Vagina (tissue), 2 donors: ENCODE measurements at regions not wholly inside any gene's neighbourhood (a gene's known extent, or its start where the extent isn't known, plus 50 kb on each side); places are given as distances from the start of the nearest gene placed in this dataset.

Source experiments
- DNase-seq, 2 donors: peaks; one replicate each; pipeline ENCODE4 v3.0.0-alpha.2; 2017; ENCODE audit errors: extremely low spot score in 2 of 2
- H3K27ac ChIP-seq: fragments of 200-600 bp; sonication (generic); one replicate; pipeline ENCODE4 v1.5.1; 2019
- H3K27me3 ChIP-seq: fragments of 200-600 bp; sonication (generic); one replicate; pipeline ENCODE4 v1.5.1; 2019
- H3K36me3 ChIP-seq, 2 donors: fragments of 200-600 bp; sonication (generic); one replicate each; pipeline ENCODE4 v1.5.1; 2017 to 2019
- H3K4me1 ChIP-seq: fragments of 200-600 bp; sonication (generic); one replicate; pipeline ENCODE4 v1.5.1; 2019
- H3K4me3 ChIP-seq, 2 donors: fragments of 200-600 bp; sonication (generic); 1 replicate in 1 of 2; 2 replicates in 1 of 2; pipeline ENCODE4 v1.5.1; 2016 to 2019
- H3K9me3 ChIP-seq: fragments of 200-600 bp; sonication (generic); one replicate; pipeline ENCODE4 v1.5.1; 2019
- CTCF ChIP-seq, 3 experiments: fragments of 450-650 bp in 2 of 3; fragments of 200-600 bp in 1 of 3; sonication (generic) in 1 of 3; IDR thresholded peaks; one replicate each; pipeline ENCODE4 v1.5.1; 2017 to 2019; ENCODE audit warnings: antibody characterized with exemption in 3 of 3, mild to moderate bottlenecking in 2 of 3, moderate library complexity in 2 of 3
- POLR2A ChIP-seq, 2 donors: fragments of 450-650 bp; IDR thresholded peaks; one replicate each; pipeline ENCODE4 v1.6.1; 2017; ENCODE audit warnings: antibody characterized with exemption in 2 of 2, mild to moderate bottlenecking in 2 of 2, moderate library complexity in 2 of 2
- POLR2AphosphoS5 ChIP-seq, 2 donors: sonication (generic); formaldehyde crosslinking; IDR thresholded peaks; one replicate each; pipeline ENCODE4 v1.9.0; 2017; ENCODE audit warnings: antibody characterized with exemption in 2 of 2, mild to moderate bottlenecking in 2 of 2, low read depth in 1 of 2; ENCODE audit not compliant: insufficient read depth in 1 of 2
- intact Hi-C: fragments of 100-400 bp; cut with DNase I; formaldehyde crosslinking; loops from one replicate; pipeline ENCODE4 v1.15.1; 2023

GRCh38 chr13:69623973-69624372, 483.7 kb upstream of the ATXN8OS start:
- Histone ChIP-seq H3K9me3 (no peaks in the 10 kb centered on the region), H3K27ac (no peak overlapping the region), H3K27me3 (no peaks in the 10 kb centered on the region), H3K4me3 (no peak overlapping the region), H3K4me1 (no peaks in the 10 kb centered on the region), H3K36me3 (no peaks in the 10 kb centered on the region)
- TF ChIP-seq POLR2A (IDR thresholded peaks at IDR 0.05) (no peak), POLR2AphosphoS5 (IDR thresholded peaks at IDR 0.05; ENCODE audit: insufficient read depth in 1 of 2, low read depth in 1 of 2) (no peak), CTCF (IDR thresholded peaks at IDR 0.05) (no peak)
- no peak for DNase-seq
- intact Hi-C loops, result no loop called here

DNA sequence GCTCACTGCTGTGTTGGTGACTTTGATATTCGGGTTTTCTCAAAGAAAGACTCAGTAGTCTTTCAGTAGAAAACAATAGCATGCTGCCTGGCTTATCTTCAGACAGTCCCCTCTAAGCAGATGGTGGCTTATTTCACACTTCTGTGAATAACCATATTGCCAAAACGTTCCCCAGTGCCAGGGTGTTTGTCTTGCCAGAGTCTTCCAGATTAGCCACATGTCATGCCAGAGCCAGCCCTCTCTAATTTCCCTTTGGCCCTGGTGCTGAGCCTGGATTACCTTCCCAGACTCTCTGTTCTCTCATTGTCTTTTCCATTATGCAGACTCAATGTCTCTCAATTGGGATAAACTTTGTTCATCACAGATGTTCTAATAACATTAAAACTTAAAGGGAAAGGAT, 488.0 kb upstream of the ATXN8OS start:
- intact Hi-C loops, result no loop called here
- Histone ChIP-seq H3K4me1 (no peaks in the 10 kb centered on the region), H3K27ac (no peak overlapping the region), H3K36me3 (no peaks in the 10 kb centered on the region), H3K9me3 (no peaks in the 10 kb centered on the region), H3K4me3 (no peak overlapping the region), H3K27me3 (no peaks in the 10 kb centered on the region)
- no peak for TF ChIP-seq POLR2A (IDR thresholded peaks at IDR 0.05)
- TF ChIP-seq POLR2AphosphoS5 (IDR thresholded peaks at IDR 0.05; ENCODE audit: insufficient read depth in 1 of 2, low read depth in 1 of 2), result no peak
- TF ChIP-seq CTCF (IDR thresholded peaks at IDR 0.05), result no peak
- DNase-seq, result no peak

GRCh38 chr13:69618838-69619237, 488.8 kb upstream of the ATXN8OS start:
- Histone ChIP-seq H3K4me1 (no peaks in the 10 kb centered on the region), H3K36me3 (no peaks in the 10 kb centered on the region), H3K27ac (no peak overlapping the region), H3K4me3 (no peak overlapping the region), H3K9me3 (no peaks in the 10 kb centered on the region), H3K27me3 (no peaks in the 10 kb centered on the region)
- DNase-seq, result no peak
- no peak for TF ChIP-seq CTCF (IDR thresholded peaks at IDR 0.05)
- no peak for TF ChIP-seq POLR2A (IDR thresholded peaks at IDR 0.05)
- no peak for TF ChIP-seq POLR2AphosphoS5 (IDR thresholded peaks at IDR 0.05; ENCODE audit: insufficient read depth in 1 of 2, low read depth in 1 of 2)
- intact Hi-C loops, result no loop called here

GRCh38 chr13:69618393-69618792, 489.2 kb upstream of the ATXN8OS start:
- Histone ChIP-seq H3K4me3 (no peak overlapping the region), H3K27ac (no peak overlapping the region), H3K9me3 (no peaks in the 10 kb centered on the region), H3K4me1 (no peaks in the 10 kb centered on the region), H3K36me3 (no peaks in the 10 kb centered on the region), H3K27me3 (no peaks in the 10 kb centered on the region)
- no peak for DNase-seq
- intact Hi-C loops, result no loop called here
- TF ChIP-seq POLR2AphosphoS5 (IDR thresholded peaks at IDR 0.05; ENCODE audit: insufficient read depth in 1 of 2, low read depth in 1 of 2) (no peak), POLR2A (IDR thresholded peaks at IDR 0.05) (no peak), CTCF (IDR thresholded peaks at IDR 0.05) (no peak)

- intact Hi-C loops, result no loop called here
- Histone ChIP-seq H3K27ac (no peak overlapping the region), H3K4me1 (no peaks in the 10 kb centered on the region), H3K4me3 (no peak overlapping the region), H3K27me3 (no peaks in the 10 kb centered on the region), H3K36me3 (no peaks in the 10 kb centered on the region), H3K9me3 (no peaks in the 10 kb centered on the region)
- no peak for DNase-seq
- TF ChIP-seq POLR2A (IDR thresholded peaks at IDR 0.05) (no peak), CTCF (IDR thresholded peaks at IDR 0.05) (no peak), POLR2AphosphoS5 (IDR thresholded peaks at IDR 0.05; ENCODE audit: insufficient read depth in 1 of 2, low read depth in 1 of 2) (no peak)
Measured at GRCh38 chr13:69617587-69617986, 490.0 kb upstream of the ATXN8OS start.
